ENCODE measurements at regions not wholly inside any gene's neighbourhood (a gene's known extent, or its start where the extent isn't known, plus 50 kb on each side); places are given as distances from the start of the nearest gene placed in this dataset.

DNA sequence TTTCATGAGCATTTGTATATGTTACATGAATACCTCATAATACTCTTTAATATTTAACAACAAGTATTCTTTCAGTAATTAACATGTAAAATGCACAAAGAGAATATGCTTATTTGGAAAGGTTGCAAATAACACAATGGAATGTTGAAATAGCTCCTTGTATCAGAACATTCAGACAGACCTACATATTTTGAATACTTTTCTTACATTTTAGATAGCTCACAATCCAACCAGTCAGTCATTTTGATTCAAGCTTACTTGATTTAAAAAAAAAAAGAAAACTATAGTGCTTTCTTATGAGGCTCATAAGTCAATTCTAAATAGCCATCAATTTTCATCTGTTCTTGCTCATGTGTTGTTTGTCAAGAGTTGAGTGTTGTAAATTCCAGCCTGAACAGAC is 518.8 kb downstream of the ADGRL2 start:
- Histone ChIP-seq H3K4me2 (no peak overlapping the region), H3F3A (ENCODE audit: low read depth) (no peaks in the 10 kb centered on the region), H4K20me1 (ENCODE audit: low read depth) (no peaks in the 10 kb centered on the region), H3K27me3 (no peaks in the 10 kb centered on the region), H3K4me3 (no peak overlapping the region), H3K27ac (no peak overlapping the region), H3K9ac (no peak overlapping the region), H3K4me1 (no peaks in the 10 kb centered on the region), H2AFZ (replicated peaks) (no peak overlapping the region), H3K79me2 (ENCODE audit: low read depth) (no peaks in the 10 kb centered on the region), H3K36me3 (no peaks in the 10 kb centered on the region), H3K9me3 (ENCODE audit: low read depth) (no peaks in the 10 kb centered on the region)
- no peaks in the 10 kb centered on the region for H3K36me3 Mint-ChIP-seq
- TF ChIP-seq EZH2phosphoT487 (IDR thresholded peaks at IDR 0.05) (no peak), EZH2 (IDR thresholded peaks at IDR 0.05) (no peak)
- TF ChIP-seq, protein P1, sequence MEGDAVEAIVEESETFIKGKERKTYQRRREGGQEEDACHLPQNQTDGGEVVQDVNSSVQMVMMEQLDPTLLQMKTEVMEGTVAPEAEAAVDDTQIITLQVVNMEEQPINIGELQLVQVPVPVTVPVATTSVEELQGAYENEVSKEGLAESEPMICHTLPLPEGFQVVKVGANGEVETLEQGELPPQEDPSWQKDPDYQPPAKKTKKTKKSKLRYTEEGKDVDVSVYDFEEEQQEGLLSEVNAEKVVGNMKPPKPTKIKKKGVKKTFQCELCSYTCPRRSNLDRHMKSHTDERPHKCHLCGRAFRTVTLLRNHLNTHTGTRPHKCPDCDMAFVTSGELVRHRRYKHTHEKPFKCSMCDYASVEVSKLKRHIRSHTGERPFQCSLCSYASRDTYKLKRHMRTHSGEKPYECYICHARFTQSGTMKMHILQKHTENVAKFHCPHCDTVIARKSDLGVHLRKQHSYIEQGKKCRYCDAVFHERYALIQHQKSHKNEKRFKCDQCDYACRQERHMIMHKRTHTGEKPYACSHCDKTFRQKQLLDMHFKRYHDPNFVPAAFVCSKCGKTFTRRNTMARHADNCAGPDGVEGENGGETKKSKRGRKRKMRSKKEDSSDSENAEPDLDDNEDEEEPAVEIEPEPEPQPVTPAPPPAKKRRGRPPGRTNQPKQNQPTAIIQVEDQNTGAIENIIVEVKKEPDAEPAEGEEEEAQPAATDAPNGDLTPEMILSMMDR (IDR thresholded peaks at IDR 0.05) = no peak
- peaks cover 6% of the 10 kb centered on the region for H3K9me3 Mint-ChIP-seq
- no peak overlapping the region for H3K4me3 Mint-ChIP-seq
- no peak overlapping the region for H3K27ac Mint-ChIP-seq
- no peaks in the 10 kb centered on the region for H3K4me1 Mint-ChIP-seq
- no peak for DNase-seq (ENCODE audit: low spot score)
- H3K27me3 Mint-ChIP-seq (ENCODE audit: insufficient read depth, low read depth) = peaks cover 2% of the 10 kb centered on the region

DNA sequence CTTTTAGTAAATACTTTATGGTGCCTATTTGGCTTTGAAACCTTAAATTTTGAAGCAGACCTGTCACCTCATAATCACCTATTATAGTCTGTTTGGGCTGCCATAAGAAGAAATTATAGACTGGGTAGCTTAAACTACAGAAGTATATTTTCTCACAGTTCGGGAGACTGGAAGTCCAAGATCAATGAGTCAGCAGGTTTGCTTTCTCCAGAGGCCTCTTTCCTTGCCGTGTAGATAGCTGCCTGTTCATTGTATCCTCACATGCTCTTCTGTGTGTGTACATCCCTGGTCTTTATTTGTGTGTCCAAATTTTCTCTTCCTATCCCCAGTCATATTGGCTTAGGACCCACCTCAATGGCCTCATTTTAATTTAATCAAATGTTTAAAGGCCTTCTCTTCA is 518.2 kb downstream of the ADGRL2 start:
- Histone ChIP-seq H3K4me3 (no peak overlapping the region), H3K4me1 (peaks cover under 1% of the 10 kb centered on the region), H2AFZ (replicated peaks) (no peak overlapping the region), H3K4me2 (no peak overlapping the region), H3F3A (ENCODE audit: low read depth) (no peaks in the 10 kb centered on the region), H4K20me1 (ENCODE audit: low read depth) (no peaks in the 10 kb centered on the region), H3K36me3 (no peaks in the 10 kb centered on the region), H3K79me2 (ENCODE audit: low read depth) (no peaks in the 10 kb centered on the region), H3K9me3 (ENCODE audit: low read depth) (no peaks in the 10 kb centered on the region), H3K27me3 (no peaks in the 10 kb centered on the region), H3K27ac (no peak overlapping the region), H3K9ac (no peak overlapping the region)
- no peaks in the 10 kb centered on the region for H3K36me3 Mint-ChIP-seq
- H3K4me3 Mint-ChIP-seq = no peak overlapping the region
- H3K9me3 Mint-ChIP-seq = peaks cover 9% of the 10 kb centered on the region
- no peak overlapping the region for H3K27ac Mint-ChIP-seq
- TF ChIP-seq, protein P1 (IDR thresholded peaks at IDR 0.05) = no peak
- TF ChIP-seq EZH2 (IDR thresholded peaks at IDR 0.05) = no peak
- TF ChIP-seq EZH2phosphoT487 (IDR thresholded peaks at IDR 0.05) = no peak
- no peaks in the 10 kb centered on the region for H3K4me1 Mint-ChIP-seq
- H3K27me3 Mint-ChIP-seq (ENCODE audit: insufficient read depth, low read depth) = peaks cover 2% of the 10 kb centered on the region
- DNase-seq (ENCODE audit: low spot score) = no peak

DNA sequence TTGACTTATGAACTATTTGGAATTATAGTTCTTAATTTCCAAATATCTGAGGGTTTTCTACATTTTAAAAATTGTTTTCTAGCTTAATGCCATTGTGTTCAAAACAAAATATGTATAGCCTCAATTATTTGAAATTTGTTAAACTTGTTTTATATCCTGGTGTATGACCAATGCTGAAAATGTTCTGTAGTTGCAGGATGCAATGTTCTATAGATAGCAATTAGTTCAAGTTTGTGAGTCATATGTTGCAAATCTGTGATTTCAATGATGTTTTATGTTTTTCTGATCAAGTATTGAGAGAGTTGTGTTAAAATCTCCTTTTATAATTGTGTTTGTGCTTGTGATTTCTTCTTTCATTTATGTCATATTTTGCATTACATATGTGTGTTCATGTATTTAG is 517.5 kb downstream of the ADGRL2 start:
- Histone ChIP-seq H3K36me3 (no peaks in the 10 kb centered on the region), H4K20me1 (ENCODE audit: low read depth) (no peaks in the 10 kb centered on the region), H2AFZ (replicated peaks) (no peak overlapping the region), H3K9me3 (ENCODE audit: low read depth) (no peaks in the 10 kb centered on the region), H3K4me3 (no peak overlapping the region), H3K4me2 (no peak overlapping the region), H3K27me3 (no peaks in the 10 kb centered on the region), H3F3A (ENCODE audit: low read depth) (no peaks in the 10 kb centered on the region), H3K9ac (no peak overlapping the region), H3K79me2 (ENCODE audit: low read depth) (no peaks in the 10 kb centered on the region), H3K4me1 (peaks cover 7% of the 10 kb centered on the region), H3K27ac (no peak overlapping the region)
- Mint-ChIP-seq H3K27me3 (ENCODE audit: insufficient read depth, low read depth) (peaks cover 2% of the 10 kb centered on the region), H3K9me3 (peaks cover 7% of the 10 kb centered on the region), H3K27ac (no peak overlapping the region), H3K4me3 (no peak overlapping the region), H3K4me1 (no peaks in the 10 kb centered on the region), H3K36me3 (no peaks in the 10 kb centered on the region)
- TF ChIP-seq, protein P1 (IDR thresholded peaks at IDR 0.05) = no peak
- TF ChIP-seq EZH2 (IDR thresholded peaks at IDR 0.05) (no peak), EZH2phosphoT487 (IDR thresholded peaks at IDR 0.05) (no peak)
- DNase-seq (ENCODE audit: low spot score) = no peak
